Peyer's patch (tissue), 4 donors: ENCODE measurements at regions not wholly inside any gene's neighbourhood (a gene's known extent, or its start where the extent isn't known, plus 50 kb on each side); places are given as distances from the start of the nearest gene placed in this dataset.

Source experiments
- DNase-seq, 3 donors: peaks; one replicate each; pipeline ENCODE4 v3.0.0-alpha.2; 2017 to 2019
- H3K27ac ChIP-seq, 4 donors: fragments of 200-600 bp; sonication (generic); one replicate each; pipeline ENCODE4 v1.5.1; 2016 to 2019
- H3K27me3 ChIP-seq, 2 donors: fragments of 200-600 bp; sonication (generic); one replicate each; pipeline ENCODE4 v1.5.1; 2019
- H3K36me3 ChIP-seq, 3 donors: fragments of 200-600 bp; sonication (generic); one replicate each; pipeline ENCODE4 v1.5.1; 2016 to 2019
- H3K4me1 ChIP-seq, 4 donors: fragments of 200-600 bp; sonication (generic); one replicate each; pipeline ENCODE4 v1.5.1; 2016 to 2019
- H3K4me3 ChIP-seq, 4 donors: fragments of 200-600 bp; sonication (generic); 1 replicate in 3 of 4; 2 replicates in 1 of 4; pipeline ENCODE4 v1.5.1; 2016 to 2019; ENCODE audit warnings: mild to moderate bottlenecking in 1 of 4
- H3K9me3 ChIP-seq, 4 donors: fragments of 200-600 bp; sonication (generic); one replicate each; pipeline ENCODE4 v1.5.1; 2016 to 2019; ENCODE audit warnings: mild to moderate bottlenecking in 1 of 4
- POLR2A ChIP-seq, 2 donors: fragments of 450-650 bp; IDR thresholded peaks; one replicate each; pipeline ENCODE4 v1.5.1; 2017; ENCODE audit warnings: antibody characterized with exemption in 2 of 2, mild to moderate bottlenecking in 2 of 2, moderate library complexity in 2 of 2
- TF ChIP-seq, protein P1 (sequence below), 6 experiments: fragments of 450-650 bp in 4 of 6; fragments of 200-600 bp in 2 of 6; sonication (generic) in 1 of 6; IDR thresholded peaks; one replicate each; pipeline ENCODE4 v1.5.1; 2017 to 2019; ENCODE audit warnings: antibody characterized with exemption in 6 of 6, mild to moderate bottlenecking in 3 of 6, moderate library complexity in 1 of 6

DNA sequence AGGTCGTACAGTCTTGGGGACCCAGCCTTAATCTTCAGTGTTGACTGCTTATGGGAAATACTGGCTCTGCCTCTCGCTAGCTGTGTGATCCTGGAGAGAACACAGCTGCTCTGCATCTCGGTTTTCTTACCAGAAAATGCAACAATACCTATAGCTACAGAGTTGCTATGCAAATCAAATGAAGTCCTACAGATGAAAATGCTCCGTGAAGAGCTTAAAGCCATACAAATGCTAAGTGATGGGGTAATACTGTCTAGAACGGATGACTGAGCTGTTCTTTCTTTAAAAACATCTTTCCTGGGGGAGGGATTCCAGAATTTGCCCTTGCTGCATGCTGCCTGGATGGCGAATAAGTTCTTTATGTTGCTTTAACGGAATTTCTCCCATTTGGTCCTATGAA is 132.0 kb downstream of the ZBTB18 start:
- H3K4me1 ChIP-seq: no peaks in the 10 kb centered on the region
- no peaks in the 10 kb centered on the region for H3K27me3 ChIP-seq
- H3K4me3 ChIP-seq: no peak overlapping the region
- no peak for DNase-seq
- no peak overlapping the region for H3K27ac ChIP-seq
- no peaks in the 10 kb centered on the region for H3K36me3 ChIP-seq
- TF ChIP-seq, protein P1, sequence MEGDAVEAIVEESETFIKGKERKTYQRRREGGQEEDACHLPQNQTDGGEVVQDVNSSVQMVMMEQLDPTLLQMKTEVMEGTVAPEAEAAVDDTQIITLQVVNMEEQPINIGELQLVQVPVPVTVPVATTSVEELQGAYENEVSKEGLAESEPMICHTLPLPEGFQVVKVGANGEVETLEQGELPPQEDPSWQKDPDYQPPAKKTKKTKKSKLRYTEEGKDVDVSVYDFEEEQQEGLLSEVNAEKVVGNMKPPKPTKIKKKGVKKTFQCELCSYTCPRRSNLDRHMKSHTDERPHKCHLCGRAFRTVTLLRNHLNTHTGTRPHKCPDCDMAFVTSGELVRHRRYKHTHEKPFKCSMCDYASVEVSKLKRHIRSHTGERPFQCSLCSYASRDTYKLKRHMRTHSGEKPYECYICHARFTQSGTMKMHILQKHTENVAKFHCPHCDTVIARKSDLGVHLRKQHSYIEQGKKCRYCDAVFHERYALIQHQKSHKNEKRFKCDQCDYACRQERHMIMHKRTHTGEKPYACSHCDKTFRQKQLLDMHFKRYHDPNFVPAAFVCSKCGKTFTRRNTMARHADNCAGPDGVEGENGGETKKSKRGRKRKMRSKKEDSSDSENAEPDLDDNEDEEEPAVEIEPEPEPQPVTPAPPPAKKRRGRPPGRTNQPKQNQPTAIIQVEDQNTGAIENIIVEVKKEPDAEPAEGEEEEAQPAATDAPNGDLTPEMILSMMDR (IDR thresholded peaks at IDR 0.05): no peak
- TF ChIP-seq POLR2A (IDR thresholded peaks at IDR 0.05): no peak
- H3K9me3 ChIP-seq: no peaks in the 10 kb centered on the region

DNA sequence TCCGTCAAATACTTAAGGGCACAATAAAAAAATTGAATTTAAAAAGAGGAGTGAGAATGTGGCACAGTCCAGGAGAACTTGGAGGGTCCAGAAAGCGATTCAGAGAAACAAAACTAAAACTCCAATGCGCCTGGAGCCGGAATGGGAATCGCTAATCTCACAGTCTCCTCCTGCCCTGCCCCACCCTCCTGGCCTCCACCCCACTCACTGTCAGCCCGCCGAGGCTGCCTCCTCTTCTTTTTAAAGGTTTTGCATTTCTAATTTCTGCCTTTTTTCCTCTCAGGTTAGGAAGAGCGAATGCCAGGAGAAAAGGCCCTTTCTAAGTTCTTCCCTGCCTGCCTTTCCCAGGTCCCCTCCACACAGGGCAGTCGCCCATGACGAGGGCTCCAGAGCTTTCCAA is 135.3 kb downstream of the ZBTB18 start:
- Histone ChIP-seq H3K27me3 (no peaks in the 10 kb centered on the region), H3K36me3 (no peaks in the 10 kb centered on the region), H3K4me3 (no peak overlapping the region), H3K4me1 (no peaks in the 10 kb centered on the region), H3K9me3 (no peaks in the 10 kb centered on the region), H3K27ac (no peak overlapping the region)
- no peak for TF ChIP-seq POLR2A (IDR thresholded peaks at IDR 0.05)
- TF ChIP-seq, protein P1 (IDR thresholded peaks at IDR 0.05): no peak
- DNase-seq: no peak

DNA sequence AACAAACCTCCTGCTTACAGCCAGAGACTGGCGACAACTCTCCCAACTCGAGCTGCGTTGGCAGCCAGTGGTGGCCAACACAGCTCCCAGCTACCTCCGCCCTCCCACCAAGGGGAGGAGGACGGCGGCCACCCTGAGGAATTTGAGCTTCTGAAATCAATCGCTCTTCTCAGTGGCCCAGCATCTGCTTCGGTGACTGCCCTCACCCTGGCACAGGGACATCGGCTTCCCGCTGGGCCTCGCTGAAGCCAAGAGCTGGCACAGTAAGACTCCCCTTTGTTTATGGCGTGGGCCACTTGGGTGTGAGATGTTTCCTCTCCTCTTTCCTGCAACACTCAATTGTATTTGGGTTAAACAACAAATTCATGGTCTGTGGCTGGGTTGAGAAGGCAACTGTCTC is 136.2 kb downstream of the ZBTB18 start:
- Histone ChIP-seq H3K36me3 (no peaks in the 10 kb centered on the region), H3K4me1 (no peaks in the 10 kb centered on the region), H3K27ac (no peak overlapping the region), H3K27me3 (no peaks in the 10 kb centered on the region), H3K9me3 (no peaks in the 10 kb centered on the region), H3K4me3 (no peak overlapping the region)
- no peak for DNase-seq
- TF ChIP-seq, protein P1 (IDR thresholded peaks at IDR 0.05): no peak
- no peak for TF ChIP-seq POLR2A (IDR thresholded peaks at IDR 0.05)

DNA sequence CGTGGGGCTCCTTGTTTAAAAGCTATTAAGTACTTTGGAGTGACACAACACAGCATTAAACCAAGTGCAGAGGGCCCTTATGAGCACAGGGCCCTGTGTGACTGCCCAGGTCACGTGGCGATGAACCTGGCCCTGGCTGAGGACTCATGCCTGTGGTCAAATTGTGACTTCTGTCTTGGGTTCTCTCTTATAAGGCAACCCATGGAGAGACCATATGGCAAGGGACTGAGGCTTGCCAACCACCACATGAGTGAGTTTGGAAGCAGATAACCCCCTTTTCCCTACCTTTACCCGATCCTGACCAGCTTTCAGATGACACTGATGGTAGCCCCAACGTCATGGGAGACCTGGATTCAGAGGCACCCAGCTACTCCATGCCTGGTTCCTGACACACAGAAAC is 140.5 kb downstream of the ZBTB18 start:
- TF ChIP-seq POLR2A (IDR thresholded peaks at IDR 0.05): no peak
- TF ChIP-seq, protein P1 (IDR thresholded peaks at IDR 0.05): no peak
- Histone ChIP-seq H3K4me3 (no peak overlapping the region), H3K9me3 (no peaks in the 10 kb centered on the region), H3K27me3 (no peaks in the 10 kb centered on the region), H3K27ac (no peak overlapping the region), H3K36me3 (no peaks in the 10 kb centered on the region), H3K4me1 (no peaks in the 10 kb centered on the region)
- DNase-seq: no peak

DNA sequence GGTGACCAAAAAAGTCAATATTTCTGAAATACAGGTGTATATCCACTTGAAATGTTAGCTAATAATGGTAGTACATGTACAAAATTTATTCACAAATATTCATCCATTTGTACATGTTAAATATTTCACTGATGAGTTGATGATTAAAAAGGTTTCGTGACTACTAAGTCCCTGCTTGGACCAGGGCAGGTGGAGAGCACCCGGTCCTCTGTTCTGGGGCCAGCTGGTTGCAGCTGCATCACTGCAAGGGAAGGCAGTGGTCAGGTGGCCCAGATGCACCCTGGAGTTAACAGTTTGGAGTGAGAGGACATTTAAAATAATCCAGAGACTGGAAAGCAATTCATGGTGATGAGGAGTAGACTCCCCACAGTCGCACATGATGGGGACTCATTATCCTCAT is 141.2 kb downstream of the ZBTB18 start:
- Histone ChIP-seq H3K27me3 (no peaks in the 10 kb centered on the region), H3K9me3 (no peaks in the 10 kb centered on the region), H3K4me3 (no peak overlapping the region), H3K4me1 (no peaks in the 10 kb centered on the region), H3K27ac (no peak overlapping the region), H3K36me3 (no peaks in the 10 kb centered on the region)
- TF ChIP-seq, protein P1 (IDR thresholded peaks at IDR 0.05): no peak
- TF ChIP-seq POLR2A (IDR thresholded peaks at IDR 0.05): no peak
- no peak for DNase-seq

DNA sequence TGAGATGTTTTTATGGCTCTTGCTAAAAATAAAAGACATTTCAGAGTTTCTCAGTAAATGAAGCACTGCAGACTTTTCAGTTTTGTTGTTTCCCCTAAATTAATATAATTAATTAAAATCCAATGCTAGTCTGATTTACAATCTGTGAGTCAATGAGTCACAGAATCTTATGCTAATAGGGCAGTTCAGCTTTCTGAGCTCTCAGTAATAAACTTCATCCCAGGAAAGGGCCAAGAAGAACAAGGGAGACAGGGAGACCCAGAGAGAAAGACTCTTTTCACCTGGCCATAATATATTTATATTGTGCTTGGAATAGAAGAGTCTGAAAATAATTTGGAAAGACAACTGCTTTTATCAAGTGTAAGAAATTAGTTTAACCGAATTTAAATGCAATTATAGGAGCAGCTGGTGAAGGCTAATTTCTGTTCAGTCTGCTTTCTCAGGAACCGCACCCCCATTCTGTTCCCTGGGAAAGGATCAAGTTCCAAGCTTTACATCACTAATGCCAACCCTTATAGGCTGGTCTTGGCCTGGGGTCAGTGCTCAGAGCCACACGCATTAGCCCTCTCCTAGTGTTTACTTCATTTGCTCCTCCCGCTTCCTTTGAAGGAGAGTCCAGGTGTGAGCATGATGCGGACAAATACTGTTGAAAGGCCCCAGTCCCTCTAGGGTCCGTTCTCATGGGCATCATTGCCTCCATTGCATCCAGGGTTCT is 145.6 kb downstream of the ZBTB18 start:
- no peaks in the 10 kb centered on the region for H3K36me3 ChIP-seq
- TF ChIP-seq, protein P1 (IDR thresholded peaks at IDR 0.05): no peak
- TF ChIP-seq POLR2A (IDR thresholded peaks at IDR 0.05): no peak
- no peak overlapping the region for H3K27ac ChIP-seq
- DNase-seq: no peak
- H3K4me1 ChIP-seq: no peaks in the 10 kb centered on the region
- no peaks in the 10 kb centered on the region for H3K9me3 ChIP-seq
- H3K27me3 ChIP-seq: no peaks in the 10 kb centered on the region
- H3K4me3 ChIP-seq: no peak overlapping the region
